ENCODE measurements at regions not wholly inside any gene's neighbourhood (a gene's known extent, or its start where the extent isn't known, plus 50 kb on each side); places are given as distances from the start of the nearest gene placed in this dataset.

DNA sequence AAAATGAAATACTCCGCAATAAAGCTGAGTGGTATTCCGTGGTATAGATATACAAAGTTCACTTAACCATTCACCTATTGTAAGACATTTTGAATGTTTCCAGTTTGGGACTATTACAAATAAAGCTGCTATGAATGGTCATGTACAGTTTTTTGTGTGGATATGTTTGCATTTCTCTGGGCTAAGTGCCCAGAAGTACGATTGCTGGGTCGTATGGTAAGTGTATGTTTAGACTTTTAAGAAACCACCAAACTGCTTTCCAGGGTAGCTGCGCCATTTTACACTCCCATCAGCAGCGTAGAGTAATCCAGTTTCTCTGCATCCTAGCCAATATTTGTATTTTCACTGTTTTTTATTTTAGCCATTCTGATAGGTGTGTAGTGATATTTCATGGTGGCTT, 208.4 kb upstream of the TLE3 start:
- intact Hi-C loops (cut with DNase I), result no loop called here

DNA sequence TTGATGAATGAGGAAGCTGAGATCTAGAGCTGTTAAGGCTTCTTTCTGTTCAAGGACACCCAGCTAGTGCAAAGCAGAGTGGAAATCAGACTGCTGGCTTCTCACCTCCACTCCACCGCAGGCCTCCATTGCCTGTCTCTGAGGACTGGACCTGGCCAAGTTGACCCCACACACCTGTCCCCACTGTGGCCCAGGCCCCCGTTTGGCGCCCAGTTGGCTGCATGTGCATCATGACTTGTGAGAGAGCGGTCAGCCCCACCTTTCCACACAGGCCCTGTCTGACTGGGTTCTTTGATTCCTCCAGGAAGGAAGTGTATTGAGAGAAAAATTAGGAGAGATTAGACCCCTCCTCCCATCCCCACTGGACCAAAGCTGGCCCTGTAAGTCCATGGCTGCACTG, 206.3 kb upstream of the TLE3 start:
- intact Hi-C loops (cut with DNase I), result no loop called here

More for the DNA sequence above, 208.4 kb upstream of the TLE3 start:
- Histone ChIP-seq H3K36me3 (ENCODE audit: control insufficient read depth in 2 of 3, insufficient read depth in 3 of 3, low read length in 3 of 3) (no peaks in the 10 kb centered on the region), H3K4me1 (ENCODE audit: control insufficient read depth in 2 of 3, insufficient read depth in 2 of 3, low read depth in 1 of 3, low read length in 3 of 3) (peaks cover 0 to 3% (median 0%) of the 10 kb centered on the region in 3 donors), H3K4me3 (ENCODE audit: low read length in 3 of 3) (no peak overlapping the region), H3K27me3 (ENCODE audit: control insufficient read depth, insufficient read depth, low read length) (no peaks in the 10 kb centered on the region), H3K9ac (ENCODE audit: low read length in 3 of 3) (no peak overlapping the region), H3K9me3 (ENCODE audit: control insufficient read depth in 2 of 3, insufficient read depth in 1 of 3, low read length in 3 of 3) (peaks cover 0 to 6% (median 0%) of the 10 kb centered on the region in 3 donors), H3K27ac (ENCODE audit: low read depth in 2 of 2, low read length in 2 of 2) (no peak overlapping the region)
- FAIRE-seq (no peak), DNase-seq (no peak)
- TF ChIP-seq, protein P1, sequence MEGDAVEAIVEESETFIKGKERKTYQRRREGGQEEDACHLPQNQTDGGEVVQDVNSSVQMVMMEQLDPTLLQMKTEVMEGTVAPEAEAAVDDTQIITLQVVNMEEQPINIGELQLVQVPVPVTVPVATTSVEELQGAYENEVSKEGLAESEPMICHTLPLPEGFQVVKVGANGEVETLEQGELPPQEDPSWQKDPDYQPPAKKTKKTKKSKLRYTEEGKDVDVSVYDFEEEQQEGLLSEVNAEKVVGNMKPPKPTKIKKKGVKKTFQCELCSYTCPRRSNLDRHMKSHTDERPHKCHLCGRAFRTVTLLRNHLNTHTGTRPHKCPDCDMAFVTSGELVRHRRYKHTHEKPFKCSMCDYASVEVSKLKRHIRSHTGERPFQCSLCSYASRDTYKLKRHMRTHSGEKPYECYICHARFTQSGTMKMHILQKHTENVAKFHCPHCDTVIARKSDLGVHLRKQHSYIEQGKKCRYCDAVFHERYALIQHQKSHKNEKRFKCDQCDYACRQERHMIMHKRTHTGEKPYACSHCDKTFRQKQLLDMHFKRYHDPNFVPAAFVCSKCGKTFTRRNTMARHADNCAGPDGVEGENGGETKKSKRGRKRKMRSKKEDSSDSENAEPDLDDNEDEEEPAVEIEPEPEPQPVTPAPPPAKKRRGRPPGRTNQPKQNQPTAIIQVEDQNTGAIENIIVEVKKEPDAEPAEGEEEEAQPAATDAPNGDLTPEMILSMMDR (IDR thresholded peaks at IDR 0.05; ENCODE audit: borderline replicate concordance, extremely low read depth, insufficient read depth), result no peak

GRCh38 chr15:70302360-70302759, 204.6 kb upstream of the TLE3 start:
- FAIRE-seq (no peak), DNase-seq (no peak)
- Histone ChIP-seq H3K27me3 (ENCODE audit: control insufficient read depth, insufficient read depth, low read length) (no peaks in the 10 kb centered on the region), H3K36me3 (ENCODE audit: control insufficient read depth in 2 of 3, insufficient read depth in 3 of 3, low read length in 3 of 3) (no peaks in the 10 kb centered on the region), H3K4me1 (ENCODE audit: control insufficient read depth in 2 of 3, insufficient read depth in 2 of 3, low read depth in 1 of 3, low read length in 3 of 3) (peaks cover 0 to 2% (median 0%) of the 10 kb centered on the region in 3 donors), H3K9me3 (ENCODE audit: control insufficient read depth in 2 of 3, insufficient read depth in 1 of 3, low read length in 3 of 3) (peaks cover 0 to 6% (median 0%) of the 10 kb centered on the region in 3 donors), H3K9ac (ENCODE audit: low read length in 3 of 3) (no peak overlapping the region), H3K27ac (ENCODE audit: low read depth in 2 of 2, low read length in 2 of 2) (no peak overlapping the region), H3K4me3 (ENCODE audit: low read length in 3 of 3) (no peak overlapping the region)
- intact Hi-C loops (cut with DNase I), result no loop called here
- TF ChIP-seq, protein P1 (IDR thresholded peaks at IDR 0.05; ENCODE audit: borderline replicate concordance, extremely low read depth, insufficient read depth), result no peak

More for the DNA sequence above, 206.3 kb upstream of the TLE3 start:
- Histone ChIP-seq H3K27me3 (ENCODE audit: control insufficient read depth, insufficient read depth, low read length) (no peaks in the 10 kb centered on the region), H3K9me3 (ENCODE audit: control insufficient read depth in 2 of 3, insufficient read depth in 1 of 3, low read length in 3 of 3) (peaks cover 0 to 6% (median 0%) of the 10 kb centered on the region in 3 donors), H3K9ac (ENCODE audit: low read length in 3 of 3) (no peak overlapping the region), H3K4me1 (ENCODE audit: control insufficient read depth in 2 of 3, insufficient read depth in 2 of 3, low read depth in 1 of 3, low read length in 3 of 3) (peaks cover 0 to 3% (median 0%) of the 10 kb centered on the region in 3 donors), H3K4me3 (ENCODE audit: low read length in 3 of 3) (no peak overlapping the region), H3K27ac (ENCODE audit: low read depth in 2 of 2, low read length in 2 of 2) (no peak overlapping the region), H3K36me3 (ENCODE audit: control insufficient read depth in 2 of 3, insufficient read depth in 3 of 3, low read length in 3 of 3) (no peaks in the 10 kb centered on the region)
- TF ChIP-seq, protein P1 (IDR thresholded peaks at IDR 0.05; ENCODE audit: borderline replicate concordance, extremely low read depth, insufficient read depth), result no peak
- FAIRE-seq, result no peak
- no peak for DNase-seq

DNA sequence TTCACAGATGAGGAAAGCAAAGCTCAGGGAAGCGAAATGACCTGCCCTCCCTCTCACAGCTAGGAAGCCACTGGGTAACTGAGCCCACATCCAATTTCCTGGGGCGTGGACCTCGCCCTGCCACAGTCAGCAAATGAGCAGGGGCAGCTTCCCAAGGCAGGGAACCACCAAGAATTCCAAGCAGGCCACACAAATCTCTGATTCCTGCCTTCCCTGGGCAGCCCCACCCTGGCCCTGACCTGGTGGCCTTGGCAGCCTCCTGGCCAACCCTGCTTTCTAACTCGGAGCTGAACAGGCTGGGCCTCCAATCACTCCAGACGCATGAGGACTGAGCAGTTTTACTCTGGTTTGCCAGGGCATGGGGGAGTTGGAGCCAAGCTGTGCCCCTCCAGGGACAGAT, 203.7 kb upstream of the TLE3 start:
- DNase-seq (no peak), FAIRE-seq (no peak)
- H3K4me3 ChIP-seq (ENCODE audit: low read length in 3 of 3), result no peak overlapping the region
- TF ChIP-seq, protein P1 (IDR thresholded peaks at IDR 0.05; ENCODE audit: borderline replicate concordance, extremely low read depth, insufficient read depth), result no peak
- peaks cover 0 to 6% (median 0%) of the 10 kb centered on the region in 3 donors for H3K9me3 ChIP-seq (ENCODE audit: control insufficient read depth in 2 of 3, insufficient read depth in 1 of 3, low read length in 3 of 3)
- intact Hi-C loops (cut with DNase I), result no loop called here
- H3K36me3 ChIP-seq (ENCODE audit: control insufficient read depth in 2 of 3, insufficient read depth in 3 of 3, low read length in 3 of 3), result no peaks in the 10 kb centered on the region
- peaks cover 0 to 2% (median 0%) of the 10 kb centered on the region in 3 donors for H3K4me1 ChIP-seq (ENCODE audit: control insufficient read depth in 2 of 3, insufficient read depth in 2 of 3, low read depth in 1 of 3, low read length in 3 of 3)
- H3K9ac ChIP-seq (ENCODE audit: low read length in 3 of 3), result no peak overlapping the region
- H3K27ac ChIP-seq (ENCODE audit: low read depth in 2 of 2, low read length in 2 of 2), result no peak overlapping the region
- H3K27me3 ChIP-seq (ENCODE audit: control insufficient read depth, insufficient read depth, low read length), result no peaks in the 10 kb centered on the region
